ENCODE measurements at regions not wholly inside any gene's neighbourhood (a gene's known extent, or its start where the extent isn't known, plus 50 kb on each side); places are given as distances from the start of the nearest gene placed in this dataset.

DNA sequence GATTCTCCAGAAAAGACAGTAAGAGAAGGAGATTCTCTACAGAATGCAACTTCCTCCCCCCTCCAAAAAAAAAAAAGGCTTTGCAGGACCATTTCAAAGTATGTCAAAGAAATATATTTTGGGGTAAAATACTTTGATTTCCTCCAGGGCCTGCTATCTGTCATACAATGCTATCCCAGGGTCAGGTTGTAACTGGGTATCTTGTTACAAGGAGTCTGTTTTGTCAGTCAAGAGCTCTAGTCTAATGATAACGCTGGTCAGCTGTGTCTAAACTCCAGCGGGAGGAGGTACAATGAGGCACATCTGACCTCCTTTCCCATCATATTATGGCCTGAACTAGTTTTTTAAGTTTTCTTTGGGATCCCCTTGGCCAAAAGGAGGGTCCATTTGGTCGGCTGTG is 408.4 kb upstream of the CDH5 start:
- Mint-ChIP-seq H3K27ac (peak overlapping the region; percentile 84), H3K4me3 (no peak overlapping the region)

DNA sequence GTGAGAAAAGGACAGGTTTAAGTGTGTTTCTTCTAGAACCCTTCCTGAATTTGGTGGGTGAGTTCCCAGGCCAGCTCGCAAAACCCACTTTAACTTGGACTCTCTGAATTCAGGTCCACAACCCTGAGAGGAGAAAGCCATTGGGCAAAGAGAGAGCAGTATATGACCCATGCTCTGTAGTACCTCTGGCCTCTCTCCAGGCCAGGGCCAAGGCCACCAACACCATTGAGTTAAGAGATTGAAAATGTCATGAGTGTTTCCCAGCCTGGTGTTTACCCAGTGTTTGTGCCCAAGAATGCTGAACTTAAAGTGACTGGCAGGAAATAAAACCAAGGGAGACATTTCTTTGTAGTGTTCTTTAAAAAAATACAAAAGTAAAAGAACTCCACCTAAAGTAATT is 410.4 kb upstream of the CDH5 start:
- no peaks in the 10 kb centered on the region for H3K9me3 Mint-ChIP-seq

More for the DNA sequence above, 408.4 kb upstream of the CDH5 start:
- no peaks in the 10 kb centered on the region for H3K27me3 Mint-ChIP-seq (ENCODE audit: low read depth)
- no peak for DNase-seq (ENCODE audit: low spot score in 2 of 2, unreplicated experiment in 2 of 2)
- TF ChIP-seq, protein P1, sequence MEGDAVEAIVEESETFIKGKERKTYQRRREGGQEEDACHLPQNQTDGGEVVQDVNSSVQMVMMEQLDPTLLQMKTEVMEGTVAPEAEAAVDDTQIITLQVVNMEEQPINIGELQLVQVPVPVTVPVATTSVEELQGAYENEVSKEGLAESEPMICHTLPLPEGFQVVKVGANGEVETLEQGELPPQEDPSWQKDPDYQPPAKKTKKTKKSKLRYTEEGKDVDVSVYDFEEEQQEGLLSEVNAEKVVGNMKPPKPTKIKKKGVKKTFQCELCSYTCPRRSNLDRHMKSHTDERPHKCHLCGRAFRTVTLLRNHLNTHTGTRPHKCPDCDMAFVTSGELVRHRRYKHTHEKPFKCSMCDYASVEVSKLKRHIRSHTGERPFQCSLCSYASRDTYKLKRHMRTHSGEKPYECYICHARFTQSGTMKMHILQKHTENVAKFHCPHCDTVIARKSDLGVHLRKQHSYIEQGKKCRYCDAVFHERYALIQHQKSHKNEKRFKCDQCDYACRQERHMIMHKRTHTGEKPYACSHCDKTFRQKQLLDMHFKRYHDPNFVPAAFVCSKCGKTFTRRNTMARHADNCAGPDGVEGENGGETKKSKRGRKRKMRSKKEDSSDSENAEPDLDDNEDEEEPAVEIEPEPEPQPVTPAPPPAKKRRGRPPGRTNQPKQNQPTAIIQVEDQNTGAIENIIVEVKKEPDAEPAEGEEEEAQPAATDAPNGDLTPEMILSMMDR (IDR thresholded peaks at IDR 0.05; ENCODE audit: unreplicated experiment), result no peak
- H3K4me1 Mint-ChIP-seq, result peaks cover 28% of the 10 kb centered on the region
- no peaks in the 10 kb centered on the region for H3K9me3 Mint-ChIP-seq
- no peaks in the 10 kb centered on the region for H3K36me3 Mint-ChIP-seq

DNA sequence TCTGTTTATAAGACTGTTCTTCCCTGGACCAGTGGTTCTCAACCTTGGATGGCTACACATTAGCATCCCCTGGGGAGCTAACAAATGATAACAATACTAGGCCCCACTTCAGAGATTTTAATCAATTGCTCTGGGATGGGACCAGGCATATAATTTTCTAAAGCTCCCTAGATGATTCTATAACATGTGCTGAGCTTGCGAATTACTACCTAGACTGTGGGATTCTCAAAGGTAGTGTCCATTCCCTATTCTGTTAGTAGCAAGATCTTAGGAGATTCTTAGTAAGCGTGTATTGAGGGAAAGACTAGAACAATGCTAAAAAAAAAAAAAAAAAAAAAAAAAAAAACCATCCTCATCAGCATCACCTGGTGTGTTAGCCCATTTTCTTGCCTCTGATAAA is 412.0 kb upstream of the CDH5 start:
- no peak for DNase-seq (ENCODE audit: low spot score in 2 of 2, unreplicated experiment in 2 of 2)
- no peaks in the 10 kb centered on the region for H3K27me3 Mint-ChIP-seq (ENCODE audit: low read depth)
- H3K9me3 Mint-ChIP-seq, result no peaks in the 10 kb centered on the region
- no peak overlapping the region for H3K4me3 Mint-ChIP-seq
- H3K36me3 Mint-ChIP-seq, result no peaks in the 10 kb centered on the region
- peaks cover 29% of the 10 kb centered on the region for H3K4me1 Mint-ChIP-seq
- no peak overlapping the region for H3K27ac Mint-ChIP-seq
- TF ChIP-seq, protein P1 (IDR thresholded peaks at IDR 0.05; ENCODE audit: unreplicated experiment), result no peak

More for the DNA sequence above, 410.4 kb upstream of the CDH5 start:
- TF ChIP-seq, protein P1 (IDR thresholded peaks at IDR 0.05; ENCODE audit: unreplicated experiment), result no peak
- Mint-ChIP-seq H3K4me1 (peaks cover 28% of the 10 kb centered on the region), H3K27ac (no peak overlapping the region), H3K36me3 (no peaks in the 10 kb centered on the region), H3K27me3 (ENCODE audit: low read depth) (no peaks in the 10 kb centered on the region), H3K4me3 (no peak overlapping the region)
- DNase-seq (ENCODE audit: low spot score in 2 of 2, unreplicated experiment in 2 of 2), result no peak

DNA sequence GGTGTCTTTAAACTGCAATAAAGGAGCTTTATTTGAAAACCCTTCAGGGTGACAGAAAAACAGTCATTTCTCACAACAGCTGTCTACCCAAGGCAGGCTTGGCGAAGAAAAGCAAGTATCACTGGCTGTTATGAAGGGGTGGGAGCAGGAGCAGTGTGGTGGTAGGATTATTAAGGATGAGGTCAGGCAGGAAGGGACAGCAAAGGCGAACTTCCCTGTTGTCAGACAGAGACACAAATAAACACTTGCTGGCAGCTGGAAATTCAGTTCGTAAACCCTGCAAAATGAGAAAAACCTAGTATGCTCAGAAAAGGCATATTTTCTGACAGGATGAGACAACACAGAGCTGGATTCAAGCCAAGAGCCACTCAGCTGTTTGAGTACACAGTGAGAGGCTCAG is 416.3 kb upstream of the CDH5 start:
- Mint-ChIP-seq H3K4me1 (peaks cover 19% of the 10 kb centered on the region), H3K4me3 (no peak overlapping the region), H3K36me3 (no peaks in the 10 kb centered on the region), H3K27me3 (ENCODE audit: low read depth) (no peaks in the 10 kb centered on the region), H3K27ac (no peak overlapping the region), H3K9me3 (peaks cover 4% of the 10 kb centered on the region)
- TF ChIP-seq, protein P1 (IDR thresholded peaks at IDR 0.05; ENCODE audit: unreplicated experiment), result no peak
- no peak for DNase-seq (ENCODE audit: low spot score in 2 of 2, unreplicated experiment in 2 of 2)

DNA sequence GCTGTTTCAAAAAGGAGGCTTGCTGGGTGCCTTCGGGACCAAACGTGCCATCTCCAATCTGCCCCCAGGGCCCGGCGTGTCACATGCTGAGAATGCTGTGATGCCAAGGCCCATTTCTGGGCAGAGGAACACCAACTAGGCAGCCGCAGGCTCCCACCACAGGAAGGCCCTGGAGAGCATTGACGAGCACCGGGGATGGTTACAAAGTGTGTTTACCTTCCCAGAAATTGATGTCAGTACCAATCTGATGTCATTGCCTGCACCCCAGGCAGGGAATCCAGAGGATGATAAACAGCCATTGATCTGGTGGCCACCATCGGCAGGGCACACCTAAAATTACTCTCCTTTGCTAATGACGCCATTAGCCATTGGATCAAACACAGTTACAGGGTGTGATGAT is 418.1 kb upstream of the CDH5 start:
- DNase-seq (ENCODE audit: low spot score in 2 of 2, unreplicated experiment in 2 of 2), result no peak
- Mint-ChIP-seq H3K27ac (no peak overlapping the region), H3K4me3 (no peak overlapping the region), H3K9me3 (peaks cover 8% of the 10 kb centered on the region), H3K36me3 (no peaks in the 10 kb centered on the region), H3K27me3 (ENCODE audit: low read depth) (no peaks in the 10 kb centered on the region), H3K4me1 (peaks cover 24% of the 10 kb centered on the region)
- TF ChIP-seq, protein P1 (IDR thresholded peaks at IDR 0.05; ENCODE audit: unreplicated experiment), result no peak

DNA sequence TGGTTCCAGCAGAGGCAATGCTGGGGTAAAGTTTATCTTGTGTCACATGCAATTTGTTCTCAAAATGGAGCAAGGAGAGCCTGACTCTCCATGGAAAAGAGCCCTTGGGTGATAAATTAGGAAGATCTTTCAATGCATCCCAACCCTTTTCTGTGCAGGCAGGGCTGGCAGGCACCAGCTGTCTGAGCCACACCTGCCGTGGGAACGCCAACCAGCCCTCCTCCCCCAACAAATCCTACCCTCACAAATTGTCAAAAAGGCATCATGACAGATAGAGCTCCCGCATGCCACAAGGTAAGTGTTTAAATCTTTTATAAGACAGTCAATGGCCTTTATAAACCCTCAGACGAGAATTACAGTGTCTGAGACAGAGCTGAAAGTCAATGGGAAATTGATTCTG is 418.5 kb upstream of the CDH5 start:
- DNase-seq (ENCODE audit: low spot score in 2 of 2, unreplicated experiment in 2 of 2), result no peak
- no peak overlapping the region for H3K27ac Mint-ChIP-seq

More for the DNA sequence above, 418.5 kb upstream of the CDH5 start:
- no peaks in the 10 kb centered on the region for H3K36me3 Mint-ChIP-seq
- peaks cover 24% of the 10 kb centered on the region for H3K4me1 Mint-ChIP-seq
- peaks cover 8% of the 10 kb centered on the region for H3K9me3 Mint-ChIP-seq
- TF ChIP-seq, protein P1 (IDR thresholded peaks at IDR 0.05; ENCODE audit: unreplicated experiment), result no peak
- no peaks in the 10 kb centered on the region for H3K27me3 Mint-ChIP-seq (ENCODE audit: low read depth)
- H3K4me3 Mint-ChIP-seq, result no peak overlapping the region

Data from mesothelial cell of epicardium (in vitro differentiated cells).